Adipocyte (in vitro differentiated cells): ENCODE measurements at regions not wholly inside any gene's neighbourhood (a gene's known extent, or its start where the extent isn't known, plus 50 kb on each side); places are given as distances from the start of the nearest gene placed in this dataset.
"Not testable (repeated sequence)": the region's sequence is repeated elsewhere in the genome, so short reads cannot be mapped to it uniquely, and the experiment has no call there.

Experiments used
- DNase-seq: peaks from one replicate; pipeline ENCODE4 v3.0.0-alpha.2; 2015; ENCODE audit warnings: low read depth
- H3K27me3 ChIP-seq: replicated peaks from 2 replicates; pipeline ENCODE4 v1.7.0; 2013; ENCODE audit warnings: mild to moderate bottlenecking, low read length, moderate library complexity; ENCODE audit not compliant: control insufficient read depth, insufficient read depth
- H3K36me3 ChIP-seq: 2 replicates; pipeline ENCODE4 v1.7.0; 2013; ENCODE audit warnings: low read length, mild to moderate bottlenecking, moderate library complexity; ENCODE audit not compliant: control insufficient read depth, insufficient read depth, severe bottlenecking
- H3K4me1 ChIP-seq: 2 replicates; pipeline ENCODE4 v1.7.0; 2013; ENCODE audit warnings: mild to moderate bottlenecking, low read length, moderate library complexity; ENCODE audit not compliant: control insufficient read depth, insufficient read depth
- H3K4me3 ChIP-seq: 2 replicates; pipeline ENCODE4 v1.7.0; 2013; ENCODE audit warnings: mild to moderate bottlenecking, low read length, moderate library complexity
- H3K9ac ChIP-seq: 2 replicates; pipeline ENCODE4 v1.7.0; 2013; ENCODE audit warnings: mild to moderate bottlenecking, low read length, moderate library complexity
- H3K9me3 ChIP-seq: 2 replicates; pipeline ENCODE4 v1.7.0; 2013; ENCODE audit warnings: mild to moderate bottlenecking, low read length, moderate library complexity; ENCODE audit not compliant: control insufficient read depth

GRCh38 chr10:28905371-28905770, 228.1 kb downstream of the BAMBI start:
- DNase-seq = no peak
- Histone ChIP-seq H3K4me3 (no peak overlapping the region), H3K36me3 (no peaks in the 10 kb centered on the region), H3K27me3 (no peaks in the 10 kb centered on the region), H3K4me1 (peaks cover under 1% of the 10 kb centered on the region), H3K9me3 (no peaks in the 10 kb centered on the region), H3K9ac (no peak overlapping the region)

GRCh38 chr10:28906011-28906411, 228.7 kb downstream of the BAMBI start:
- no peak for DNase-seq
- Histone ChIP-seq H3K4me1 (peaks cover 6% of the 10 kb centered on the region), H3K9ac (no peak overlapping the region), H3K27me3 (no peaks in the 10 kb centered on the region), H3K9me3 (no peaks in the 10 kb centered on the region), H3K36me3 (no peaks in the 10 kb centered on the region), H3K4me3 (no peak overlapping the region)

- no peaks in the 10 kb centered on the region for H3K27me3 ChIP-seq
- no peaks in the 10 kb centered on the region for H3K9me3 ChIP-seq
- H3K36me3 ChIP-seq = no peaks in the 10 kb centered on the region
- DNase-seq = no peak
- H3K9ac ChIP-seq = no peak overlapping the region
- H3K4me1 ChIP-seq = peaks cover 10% of the 10 kb centered on the region
- H3K4me3 ChIP-seq = no peak overlapping the region
These were observed 229.1 kb downstream of the BAMBI start for GRCh38 chr10:28906415-28906814.

GRCh38 chr10:28906934-28907333, 229.6 kb downstream of the BAMBI start:
- DNase-seq = peak; percentile 39
- peaks cover 10% of the 10 kb centered on the region for H3K4me1 ChIP-seq
- H3K9ac ChIP-seq = no peak overlapping the region
- H3K36me3 ChIP-seq = no peaks in the 10 kb centered on the region
- H3K4me3 ChIP-seq = no peak overlapping the region
- H3K9me3 ChIP-seq = no peaks in the 10 kb centered on the region
- no peaks in the 10 kb centered on the region for H3K27me3 ChIP-seq

- H3K9ac ChIP-seq = no peak overlapping the region
- H3K9me3 ChIP-seq = no peaks in the 10 kb centered on the region
- no peaks in the 10 kb centered on the region for H3K36me3 ChIP-seq
- H3K27me3 ChIP-seq = no peaks in the 10 kb centered on the region
- no peak overlapping the region for H3K4me3 ChIP-seq
- no peak for DNase-seq
- H3K4me1 ChIP-seq = peaks cover 10% of the 10 kb centered on the region
These were observed 232.6 kb downstream of the BAMBI start for GRCh38 chr10:28909875-28910274.

GRCh38 chr10:28910956-28911355, 233.6 kb downstream of the BAMBI start:
- no peaks in the 10 kb centered on the region for H3K9me3 ChIP-seq
- peak overlapping the region; percentile 11 for H3K9ac ChIP-seq
- DNase-seq = peak; percentile 86
- no peaks in the 10 kb centered on the region for H3K36me3 ChIP-seq
- peaks cover 10% of the 10 kb centered on the region for H3K4me1 ChIP-seq
- H3K27me3 ChIP-seq = no peaks in the 10 kb centered on the region
- H3K4me3 ChIP-seq = no peak overlapping the region

- H3K4me3 ChIP-seq, DNase-seq, H3K27me3 ChIP-seq, H3K36me3 ChIP-seq, H3K9me3 ChIP-seq: not testable (repeated sequence)
- peaks cover 10% of the 10 kb centered on the region for H3K4me1 ChIP-seq
- H3K9ac ChIP-seq = peak overlapping the region; percentile 11
These were observed 234.2 kb downstream of the BAMBI start for GRCh38 chr10:28911511-28911910.

- H3K4me3 ChIP-seq = no peak overlapping the region
- no peak for DNase-seq
These were observed 234.9 kb downstream of the BAMBI start for GRCh38 chr10:28912017-28912783.

GRCh38 chr10:28913436-28914237, 236.3 kb downstream of the BAMBI start:
- no peaks in the 10 kb centered on the region for H3K9me3 ChIP-seq
- H3K4me3 ChIP-seq = no peak overlapping the region
- H3K27me3 ChIP-seq = no peaks in the 10 kb centered on the region
- peaks cover 10% of the 10 kb centered on the region for H3K4me1 ChIP-seq
- H3K9ac ChIP-seq = no peak overlapping the region
- DNase-seq = no peak
- H3K36me3 ChIP-seq = no peaks in the 10 kb centered on the region

More at GRCh38 chr10:28912017-28912783, 234.9 kb downstream of the BAMBI start:
- H3K4me1 ChIP-seq = peaks cover 10% of the 10 kb centered on the region
- H3K9me3 ChIP-seq = no peaks in the 10 kb centered on the region
- H3K36me3 ChIP-seq = no peaks in the 10 kb centered on the region
- H3K27me3 ChIP-seq = no peaks in the 10 kb centered on the region
- H3K9ac ChIP-seq = no peak overlapping the region

GRCh38 chr10:28914701-28915100, 237.4 kb downstream of the BAMBI start:
- H3K27me3 ChIP-seq = no peaks in the 10 kb centered on the region
- no peak for DNase-seq
- peaks cover 10% of the 10 kb centered on the region for H3K4me1 ChIP-seq
- H3K9ac ChIP-seq = no peak overlapping the region
- no peak overlapping the region for H3K4me3 ChIP-seq
- H3K36me3 ChIP-seq = no peaks in the 10 kb centered on the region
- no peaks in the 10 kb centered on the region for H3K9me3 ChIP-seq

GRCh38 chr10:28915989-28916588, 238.8 kb downstream of the BAMBI start:
- Histone ChIP-seq H3K27me3 (peaks cover 6% of the 10 kb centered on the region), H3K4me3 (no peak overlapping the region), H3K9me3 (no peaks in the 10 kb centered on the region), H3K4me1 (peaks cover 4% of the 10 kb centered on the region), H3K36me3 (no peaks in the 10 kb centered on the region), H3K9ac (no peak overlapping the region)
- no peak for DNase-seq
